ENCODE measurements at regions not wholly inside any gene's neighbourhood (a gene's known extent, or its start where the extent isn't known, plus 50 kb on each side); places are given as distances from the start of the nearest gene placed in this dataset.

DNA sequence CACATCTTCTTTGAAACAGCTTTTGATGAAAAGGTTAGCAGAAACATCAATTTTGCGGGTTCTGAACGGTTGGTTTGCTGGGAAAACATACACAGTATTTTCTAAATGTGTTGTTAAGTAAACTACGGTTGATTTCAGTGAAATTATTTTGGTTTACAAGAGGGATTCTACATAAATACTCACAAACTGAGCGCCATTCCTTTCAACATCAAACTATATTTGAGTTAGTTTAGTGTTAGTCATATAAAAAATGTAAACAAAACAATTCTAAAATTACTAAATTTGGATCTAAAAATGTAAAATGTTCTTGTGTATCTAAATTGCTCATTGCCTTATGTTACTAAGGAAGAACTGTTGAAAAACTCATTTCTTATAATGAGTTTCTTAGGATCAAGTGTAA lies 425.6 kb downstream of the PCDH18 start:
- in situ Hi-C loops (cut with MboI) (no loop called here), intact Hi-C loops (cut with micrococcal nuclease; ENCODE audit: unreplicated experiment) (no loop called here)
- H4K20me1 ChIP-seq (ENCODE audit: control insufficient read depth, insufficient read depth): no peaks in the 10 kb centered on the region
- RAD21 ChIA-PET (ENCODE audit: unreplicated experiment): no interaction called here
- CTCF ChIA-PET: no interaction called here
- no peak overlapping the region for H3K4me3 ChIP-seq
- no peak for DNase-seq (ENCODE audit: low read depth, low spot score)
- no peaks in the 10 kb centered on the region for H3K36me3 ChIP-seq (ENCODE audit: control insufficient read depth in 2 of 2, insufficient read depth in 2 of 2, low read length in 1 of 2)
- SMC1A ChIA-PET (ENCODE audit: uncharacterized antibody, unreplicated experiment): no interaction called here
- no peaks in the 10 kb centered on the region for H3K4me1 ChIP-seq (ENCODE audit: control insufficient read depth, insufficient read depth, low read length)
- no peak for FAIRE-seq
- no peaks in the 10 kb centered on the region for H3K79me2 ChIP-seq (ENCODE audit: control insufficient read depth, insufficient read depth, low read length)
- no peak for ATAC-seq
- BruUV-seq (replicated peaks): no TSS peak
- H3K9me3 ChIP-seq (replicated peaks; ENCODE audit: control insufficient read depth, insufficient read depth, low read length): no peaks in the 10 kb centered on the region
- H3K27me3 ChIP-seq (replicated peaks in 1 of 2; ENCODE audit: control insufficient read depth in 2 of 2, insufficient read depth in 2 of 2, low read length in 1 of 2): no peaks in the 10 kb centered on the region
- H3K4me2 ChIP-seq (ENCODE audit: control insufficient read depth, insufficient read depth): no peak overlapping the region
- no peak overlapping the region for H2AFZ ChIP-seq (ENCODE audit: control insufficient read depth, low read depth, low read length)
- TF ChIP-seq GATAD2B (conservative IDR thresholded peaks at IDR 0.05; ENCODE audit: low read depth) (no peak), JUND (IDR thresholded peaks at IDR 0.05; ENCODE audit: low read depth, low read length) (no peak), ESRRA (IDR thresholded peaks at IDR 0.05; ENCODE audit: low read length) (no peak), IKZF2 (IDR thresholded peaks at IDR 0.05) (no peak)
- TF ChIP-seq, protein P1, sequence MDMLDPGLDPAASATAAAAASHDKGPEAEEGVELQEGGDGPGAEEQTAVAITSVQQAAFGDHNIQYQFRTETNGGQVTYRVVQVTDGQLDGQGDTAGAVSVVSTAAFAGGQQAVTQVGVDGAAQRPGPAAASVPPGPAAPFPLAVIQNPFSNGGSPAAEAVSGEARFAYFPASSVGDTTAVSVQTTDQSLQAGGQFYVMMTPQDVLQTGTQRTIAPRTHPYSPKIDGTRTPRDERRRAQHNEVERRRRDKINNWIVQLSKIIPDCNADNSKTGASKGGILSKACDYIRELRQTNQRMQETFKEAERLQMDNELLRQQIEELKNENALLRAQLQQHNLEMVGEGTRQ (IDR thresholded peaks at IDR 0.05; ENCODE audit: borderline replicate concordance, low read depth, low read length): no peak
- TF ChIP-seq, protein P2, sequence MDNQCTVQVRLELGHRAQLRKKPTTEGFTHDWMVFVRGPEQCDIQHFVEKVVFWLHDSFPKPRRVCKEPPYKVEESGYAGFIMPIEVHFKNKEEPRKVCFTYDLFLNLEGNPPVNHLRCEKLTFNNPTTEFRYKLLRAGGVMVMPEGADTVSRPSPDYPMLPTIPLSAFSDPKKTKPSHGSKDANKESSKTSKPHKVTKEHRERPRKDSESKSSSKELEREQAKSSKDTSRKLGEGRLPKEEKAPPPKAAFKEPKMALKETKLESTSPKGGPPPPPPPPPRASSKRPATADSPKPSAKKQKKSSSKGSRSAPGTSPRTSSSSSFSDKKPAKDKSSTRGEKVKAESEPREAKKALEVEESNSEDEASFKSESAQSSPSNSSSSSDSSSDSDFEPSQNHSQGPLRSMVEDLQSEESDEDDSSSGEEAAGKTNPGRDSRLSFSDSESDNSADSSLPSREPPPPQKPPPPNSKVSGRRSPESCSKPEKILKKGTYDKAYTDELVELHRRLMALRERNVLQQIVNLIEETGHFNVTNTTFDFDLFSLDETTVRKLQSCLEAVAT (IDR thresholded peaks at IDR 0.05): no peak
- TF ChIP-seq, protein P3, sequence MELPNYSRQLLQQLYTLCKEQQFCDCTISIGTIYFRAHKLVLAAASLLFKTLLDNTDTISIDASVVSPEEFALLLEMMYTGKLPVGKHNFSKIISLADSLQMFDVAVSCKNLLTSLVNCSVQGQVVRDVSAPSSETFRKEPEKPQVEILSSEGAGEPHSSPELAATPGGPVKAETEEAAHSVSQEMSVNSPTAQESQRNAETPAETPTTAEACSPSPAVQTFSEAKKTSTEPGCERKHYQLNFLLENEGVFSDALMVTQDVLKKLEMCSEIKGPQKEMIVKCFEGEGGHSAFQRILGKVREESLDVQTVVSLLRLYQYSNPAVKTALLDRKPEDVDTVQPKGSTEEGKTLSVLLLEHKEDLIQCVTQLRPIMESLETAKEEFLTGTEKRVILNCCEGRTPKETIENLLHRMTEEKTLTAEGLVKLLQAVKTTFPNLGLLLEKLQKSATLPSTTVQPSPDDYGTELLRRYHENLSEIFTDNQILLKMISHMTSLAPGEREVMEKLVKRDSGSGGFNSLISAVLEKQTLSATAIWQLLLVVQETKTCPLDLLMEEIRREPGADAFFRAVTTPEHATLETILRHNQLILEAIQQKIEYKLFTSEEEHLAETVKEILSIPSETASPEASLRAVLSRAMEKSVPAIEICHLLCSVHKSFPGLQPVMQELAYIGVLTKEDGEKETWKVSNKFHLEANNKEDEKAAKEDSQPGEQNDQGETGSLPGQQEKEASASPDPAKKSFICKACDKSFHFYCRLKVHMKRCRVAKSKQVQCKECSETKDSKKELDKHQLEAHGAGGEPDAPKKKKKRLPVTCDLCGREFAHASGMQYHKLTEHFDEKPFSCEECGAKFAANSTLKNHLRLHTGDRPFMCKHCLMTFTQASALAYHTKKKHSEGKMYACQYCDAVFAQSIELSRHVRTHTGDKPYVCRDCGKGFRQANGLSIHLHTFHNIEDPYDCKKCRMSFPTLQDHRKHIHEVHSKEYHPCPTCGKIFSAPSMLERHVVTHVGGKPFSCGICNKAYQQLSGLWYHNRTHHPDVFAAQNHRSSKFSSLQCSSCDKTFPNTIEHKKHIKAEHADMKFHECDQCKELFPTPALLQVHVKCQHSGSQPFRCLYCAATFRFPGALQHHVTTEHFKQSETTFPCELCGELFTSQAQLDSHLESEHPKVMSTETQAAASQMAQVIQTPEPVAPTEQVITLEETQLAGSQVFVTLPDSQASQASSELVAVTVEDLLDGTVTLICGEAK (IDR thresholded peaks at IDR 0.05; ENCODE audit: borderline replicate concordance): no peak
- H3K27ac ChIP-seq (ENCODE audit: control insufficient read depth, insufficient read depth): no peak overlapping the region
- 37% methylated on average over 4 of the region's 4 CpGs for WGBS (ENCODE audit: insufficient coverage, insufficient replicate concordance, low lambda C conversion rate, missing lambda C conversion rate)
- H3K9ac ChIP-seq (ENCODE audit: control insufficient read depth, insufficient read depth, low read length): no peak overlapping the region
- POLR2A ChIA-PET: no interaction called here
